Keratinocyte (primary cell): ENCODE measurements at regions not wholly inside any gene's neighbourhood (a gene's known extent, or its start where the extent isn't known, plus 50 kb on each side); places are given as distances from the start of the nearest gene placed in this dataset.

ENCODE experiments used
- DNase-seq: peaks from one replicate; pipeline ENCODE4 v3.0.0-alpha.2; 2011; ENCODE audit warnings: low read depth, missing footprints, low spot score
- FAIRE-seq: peaks from 2 replicates; lab custom pipeline; 2011; peaks lifted over from hg19 to GRCh38; lab: Jason Lieb, UNC
- H2AFZ ChIP-seq: 2 replicates; pipeline ENCODE4 v1.6.0; 2012; ENCODE audit warnings: low read length, control low read depth, inconsistent platforms; ENCODE audit not compliant: control insufficient read depth
- H3K27ac ChIP-seq: 2 replicates; pipeline ENCODE4 v1.5.1; 2011; ENCODE audit warnings: low read length; ENCODE audit not compliant: control insufficient read depth, insufficient read depth
- H3K27me3 ChIP-seq: 3 replicates; pipeline ENCODE4 v1.6.0; 2011; ENCODE audit warnings: low read length; ENCODE audit not compliant: control insufficient read depth, insufficient read depth; ENCODE audit errors: extremely low read depth
- H3K36me3 ChIP-seq, 2 experiments: 2 replicates in 1 of 2; 3 replicates in 1 of 2; pipeline ENCODE4 v1.5.1; 2011; ENCODE audit warnings: low read length in 2 of 2, mild to moderate bottlenecking in 1 of 2; ENCODE audit not compliant: control insufficient read depth in 2 of 2, insufficient read depth in 2 of 2; ENCODE audit errors: extremely low read depth in 1 of 2
- H3K4me1 ChIP-seq: 3 replicates; pipeline ENCODE4 v1.5.1; 2011; ENCODE audit warnings: low read length; ENCODE audit not compliant: control insufficient read depth, insufficient read depth; ENCODE audit errors: extremely low read depth
- H3K4me2 ChIP-seq: 3 replicates; pipeline ENCODE4 v1.6.0; 2011; ENCODE audit warnings: low read depth, low read length; ENCODE audit not compliant: control insufficient read depth, insufficient read depth; ENCODE audit errors: extremely low read depth
- H3K4me3 ChIP-seq, 3 experiments: fragments of 200-600 bp in 1 of 3; sonication (generic) in 1 of 3; 2 replicates in 2 of 3; 3 replicates in 1 of 3; pipeline ENCODE4 v1.5.1; 2011 to 2016; ENCODE audit warnings: low read length in 3 of 3, mild to moderate bottlenecking in 3 of 3, control low read depth in 2 of 3, inconsistent platforms in 1 of 3, low read depth in 1 of 3, mixed read lengths in 1 of 3, mixed run types in 1 of 3, moderate library complexity in 1 of 3; ENCODE audit not compliant: control insufficient read depth in 2 of 3, insufficient read depth in 2 of 3; ENCODE audit errors: extremely low read depth in 1 of 3
- H3K79me2 ChIP-seq: 2 replicates; pipeline ENCODE4 v1.6.0; 2012; ENCODE audit warnings: low read length; ENCODE audit not compliant: control insufficient read depth, insufficient read depth
- H3K9ac ChIP-seq: 3 replicates; pipeline ENCODE4 v1.6.0; 2011; ENCODE audit warnings: low read length; ENCODE audit not compliant: control insufficient read depth, insufficient read depth; ENCODE audit errors: extremely low read depth
- H3K9me1 ChIP-seq: 3 replicates; pipeline ENCODE4 v1.6.0; 2011; ENCODE audit warnings: low read length; ENCODE audit not compliant: control insufficient read depth, insufficient read depth; ENCODE audit errors: extremely low read depth
- H3K9me3 ChIP-seq: 2 replicates; pipeline ENCODE4 v1.5.1; 2012; ENCODE audit warnings: low read depth, low read length; ENCODE audit not compliant: control insufficient read depth
- H4K20me1 ChIP-seq: 3 replicates; pipeline ENCODE4 v1.6.0; 2011; ENCODE audit warnings: low read length; ENCODE audit not compliant: control insufficient read depth, insufficient read depth; ENCODE audit errors: extremely low read depth
- EZH2 ChIP-seq: IDR thresholded peaks from one replicate; pipeline ENCODE4 v1.6.1; 2012; ENCODE audit warnings: inconsistent platforms, mild to moderate bottlenecking, low read length, moderate library complexity
- dilution Hi-C: fragments of 300-500 bp; cut with MboI; formaldehyde crosslinking; loops from one replicate; pipeline ENCODE4 v1.7.0; 2020; ENCODE audit warnings: low sequenced_read_pairs; ENCODE audit not compliant: extremely low pct_ligation_motif_present
- TF ChIP-seq, protein P1 (sequence below), 3 experiments: IDR thresholded peaks in 1 of 3; conservative IDR thresholded peaks in 1 of 3; optimal IDR thresholded peaks in 1 of 3; 2 replicates in 2 of 3; 3 replicates in 1 of 3; pipeline versions ENCODE3 to v1.5.1; 2011; ENCODE audit warnings: low read length in 3 of 3, mild to moderate bottlenecking in 3 of 3, moderate library complexity in 2 of 3, control low read depth in 1 of 3, inconsistent platforms in 1 of 3; ENCODE audit not compliant: insufficient read depth in 2 of 3; ENCODE audit errors: extremely low read depth in 1 of 3

- Histone ChIP-seq H3K36me3 (no peaks in the 10 kb centered on the region), H3K9me1 (no peaks in the 10 kb centered on the region), H3K79me2 (no peaks in the 10 kb centered on the region), H3K4me3 (no peak overlapping the region), H3K27ac (no peak overlapping the region), H4K20me1 (no peaks in the 10 kb centered on the region), H3K4me1 (peaks cover 13% of the 10 kb centered on the region), H3K9ac (no peak overlapping the region), H3K4me2 (no peak overlapping the region), H3K9me3 (no peaks in the 10 kb centered on the region), H2AFZ (no peak overlapping the region), H3K27me3 (no peaks in the 10 kb centered on the region)
- dilution Hi-C loops: no loop called here
- DNase-seq (no peak), FAIRE-seq (no peak)
- TF ChIP-seq, protein P1, sequence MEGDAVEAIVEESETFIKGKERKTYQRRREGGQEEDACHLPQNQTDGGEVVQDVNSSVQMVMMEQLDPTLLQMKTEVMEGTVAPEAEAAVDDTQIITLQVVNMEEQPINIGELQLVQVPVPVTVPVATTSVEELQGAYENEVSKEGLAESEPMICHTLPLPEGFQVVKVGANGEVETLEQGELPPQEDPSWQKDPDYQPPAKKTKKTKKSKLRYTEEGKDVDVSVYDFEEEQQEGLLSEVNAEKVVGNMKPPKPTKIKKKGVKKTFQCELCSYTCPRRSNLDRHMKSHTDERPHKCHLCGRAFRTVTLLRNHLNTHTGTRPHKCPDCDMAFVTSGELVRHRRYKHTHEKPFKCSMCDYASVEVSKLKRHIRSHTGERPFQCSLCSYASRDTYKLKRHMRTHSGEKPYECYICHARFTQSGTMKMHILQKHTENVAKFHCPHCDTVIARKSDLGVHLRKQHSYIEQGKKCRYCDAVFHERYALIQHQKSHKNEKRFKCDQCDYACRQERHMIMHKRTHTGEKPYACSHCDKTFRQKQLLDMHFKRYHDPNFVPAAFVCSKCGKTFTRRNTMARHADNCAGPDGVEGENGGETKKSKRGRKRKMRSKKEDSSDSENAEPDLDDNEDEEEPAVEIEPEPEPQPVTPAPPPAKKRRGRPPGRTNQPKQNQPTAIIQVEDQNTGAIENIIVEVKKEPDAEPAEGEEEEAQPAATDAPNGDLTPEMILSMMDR (optimal IDR thresholded peaks at IDR 0.05 in 1 of 3, IDR thresholded peaks at IDR 0.05 in 1 of 3, conservative IDR thresholded peaks at IDR 0.05 in 1 of 3; ENCODE audit: extremely low read depth in 1 of 3, insufficient read depth in 2 of 3, low read length in 3 of 3): no peak
- TF ChIP-seq EZH2: no peak
Observed at GRCh38 chr9:79056041-79056440, 515.7 kb upstream of the TLE4 start.

GRCh38 chr9:79057576-79057975 lies 514.2 kb upstream of the TLE4 start:
- Histone ChIP-seq H3K4me2 (no peak overlapping the region), H4K20me1 (no peaks in the 10 kb centered on the region), H3K36me3 (no peaks in the 10 kb centered on the region), H3K79me2 (no peaks in the 10 kb centered on the region), H3K4me3 (no peak overlapping the region), H3K9ac (no peak overlapping the region), H3K27me3 (no peaks in the 10 kb centered on the region), H2AFZ (no peak overlapping the region), H3K9me3 (no peaks in the 10 kb centered on the region), H3K4me1 (peaks cover 16% of the 10 kb centered on the region), H3K9me1 (no peaks in the 10 kb centered on the region), H3K27ac (no peak overlapping the region)
- TF ChIP-seq, protein P1 (optimal IDR thresholded peaks at IDR 0.05 in 1 of 3, IDR thresholded peaks at IDR 0.05 in 1 of 3, conservative IDR thresholded peaks at IDR 0.05 in 1 of 3; ENCODE audit: extremely low read depth in 1 of 3, insufficient read depth in 2 of 3, low read length in 3 of 3): no peak
- TF ChIP-seq EZH2: no peak
- dilution Hi-C loops: no loop called here
- FAIRE-seq: no peak
- DNase-seq: no peak
